GM12878 (cell line): ENCODE measurements at regions not wholly inside any gene's neighbourhood (a gene's known extent, or its start where the extent isn't known, plus 50 kb on each side); places are given as distances from the start of the nearest gene placed in this dataset.
"Not testable (repeated sequence)": the region's sequence is repeated elsewhere in the genome, so short reads cannot be mapped to it uniquely, and the experiment has no call there.

ENCODE experiments used
- CEBPB ChIP-seq, 2 experiments: fragments of 150-350 bp in 1 of 2; IDR thresholded peaks; 2 replicates each; pipeline ENCODE4 v1.6.1; 2012 to 2014; ENCODE audit warnings: low read depth in 2 of 2, low read length in 2 of 2, borderline replicate concordance in 1 of 2, inconsistent platforms in 1 of 2
- CTCF ChIP-seq, 3 experiments: IDR thresholded peaks in 2 of 3; conservative IDR thresholded peaks in 1 of 3; 2 replicates each; pipeline ENCODE4 v1.5.1; 2011; ENCODE audit warnings: low read depth in 3 of 3, low read length in 3 of 3, mild to moderate bottlenecking in 3 of 3, control low read depth in 2 of 3, moderate library complexity in 2 of 3, inconsistent platforms in 1 of 3, mixed read lengths in 1 of 3; ENCODE audit not compliant: control insufficient read depth in 2 of 3, insufficient read depth in 1 of 3; ENCODE audit errors: extremely low read depth in 1 of 3
- E2F8 ChIP-seq: fragments of 450-650 bp; IDR thresholded peaks from 2 replicates; pipeline ENCODE4 v1.6.1; 2018; ENCODE audit warnings: mild to moderate bottlenecking, low read depth, moderate library complexity; ENCODE audit not compliant: partially characterized antibody
- EP300 ChIP-seq, 2 experiments: fragments of 150-350 bp in 1 of 2; IDR thresholded peaks; 2 replicates each; pipeline ENCODE4 v1.6.1; 2011 to 2012; ENCODE audit warnings: low read depth in 2 of 2, low read length in 2 of 2, borderline replicate concordance in 1 of 2, improper control_type of control experiment in 1 of 2, inconsistent platforms in 1 of 2; ENCODE audit not compliant: control insufficient read depth in 1 of 2
- EZH2 ChIP-seq: IDR thresholded peaks from 2 replicates; pipeline ENCODE4 v1.6.1; 2012; ENCODE audit warnings: low read depth, mild to moderate bottlenecking, control low read depth, inconsistent platforms, low read length, borderline replicate concordance; ENCODE audit not compliant: control insufficient read depth
- KDM1A ChIP-seq: fragments of 200-600 bp; sonication (generic); IDR thresholded peaks from 2 replicates; pipeline ENCODE4 v1.6.1; 2016; ENCODE audit warnings: borderline replicate concordance
- MEF2A ChIP-seq: IDR thresholded peaks from 2 replicates; pipeline ENCODE4 v1.6.1; 2011; ENCODE audit warnings: low read depth, mild to moderate bottlenecking, low read length, moderate library complexity; ENCODE audit not compliant: insufficient read depth
- MTA3 ChIP-seq: IDR thresholded peaks from 2 replicates; pipeline ENCODE4 v1.6.1; 2012; ENCODE audit warnings: low read length, inconsistent platforms, borderline replicate concordance
- RCOR1 ChIP-seq: conservative IDR thresholded peaks from 2 replicates; pipeline ENCODE4 v1.6.1; 2012; ENCODE audit warnings: low read depth, low read length, improper control_type of control experiment
- RFX5 ChIP-seq: IDR thresholded peaks from 2 replicates; pipeline ENCODE4 v1.6.1; 2011; ENCODE audit warnings: low read depth, low read length, improper control_type of control experiment
- ZNF24 ChIP-seq: fragments of 450-650 bp; IDR thresholded peaks from 2 replicates; pipeline ENCODE4 v1.6.1; 2017; ENCODE audit warnings: antibody characterized with exemption, mild to moderate bottlenecking

GRCh38 chr16:46396883-46397270 is 224.3 kb downstream of the SHCBP1 start:
- not testable (repeated sequence) for TF ChIP-seq CTCF (IDR thresholded peaks at IDR 0.05 in 2 of 3, conservative IDR thresholded peaks at IDR 0.05 in 1 of 3; ENCODE audit: control insufficient read depth in 2 of 3, extremely low read depth in 1 of 3, insufficient read depth in 1 of 3, low read depth in 3 of 3, low read length in 3 of 3); CEBPB (IDR thresholded peaks at IDR 0.05; ENCODE audit: borderline replicate concordance in 1 of 2, low read depth in 2 of 2, low read length in 2 of 2); EP300 (IDR thresholded peaks at IDR 0.05; ENCODE audit: borderline replicate concordance in 1 of 2, control insufficient read depth in 1 of 2, low read depth in 2 of 2, low read length in 2 of 2); MTA3; EZH2; RFX5; RCOR1; ZNF24; E2F8; MEF2A; KDM1A
